Mesenchymal stem cell (in vitro differentiated cells and primary cell): ENCODE measurements at regions not wholly inside any gene's neighbourhood (a gene's known extent, or its start where the extent isn't known, plus 50 kb on each side); places are given as distances from the start of the nearest gene placed in this dataset.

ENCODE experiments used
- DNase-seq: peaks from one replicate; pipeline ENCODE4 v3.0.0-alpha.2; 2013
- H2AFZ ChIP-seq: one replicate; pipeline ENCODE4 v1.6.1; 2013; ENCODE audit warnings: low read depth, mild to moderate bottlenecking, control low read depth, inconsistent platforms, low read length, moderate library complexity
- H2AK5ac ChIP-seq: 2 replicates; pipeline ENCODE4 v1.6.1; 2013; ENCODE audit warnings: low read length, moderate library complexity, mild to moderate bottlenecking, inconsistent platforms; ENCODE audit not compliant: severe bottlenecking
- H2BK120ac ChIP-seq: one replicate; pipeline ENCODE4 v1.6.1; 2013; ENCODE audit warnings: low read depth, mild to moderate bottlenecking, inconsistent platforms, low read length, moderate library complexity
- H2BK12ac ChIP-seq, 2 experiments: one replicate each; pipeline ENCODE4 v1.6.1; 2013; ENCODE audit warnings: inconsistent platforms in 2 of 2, low read length in 2 of 2, mild to moderate bottlenecking in 2 of 2, moderate library complexity in 2 of 2, control low read depth in 1 of 2
- H2BK15ac ChIP-seq: one replicate; pipeline ENCODE4 v1.6.1; 2013; ENCODE audit warnings: mild to moderate bottlenecking, low read depth, inconsistent platforms; ENCODE audit not compliant: poor library complexity, severe bottlenecking
- H2BK5ac ChIP-seq: 2 replicates; pipeline ENCODE4 v1.6.1; 2013; ENCODE audit warnings: low read depth, mild to moderate bottlenecking, low read length, control low read depth, inconsistent platforms; ENCODE audit not compliant: poor library complexity, severe bottlenecking
- H3K14ac ChIP-seq, 2 experiments: one replicate each; pipeline ENCODE4 v1.6.1; 2013; ENCODE audit warnings: inconsistent platforms in 2 of 2, low read length in 2 of 2, control low read depth in 1 of 2, mild to moderate bottlenecking in 1 of 2, moderate library complexity in 1 of 2
- H3K18ac ChIP-seq, 2 experiments: one replicate each; pipeline ENCODE4 v1.6.1; 2013; ENCODE audit warnings: inconsistent platforms in 2 of 2, low read length in 2 of 2, control low read depth in 1 of 2, low read depth in 1 of 2, mild to moderate bottlenecking in 1 of 2
- H3K23ac ChIP-seq, 2 experiments: one replicate each; pipeline ENCODE4 v1.6.1; 2013; ENCODE audit warnings: inconsistent platforms in 2 of 2, low read length in 2 of 2, mild to moderate bottlenecking in 2 of 2, moderate library complexity in 2 of 2, control low read depth in 1 of 2
- H3K27ac ChIP-seq: 2 replicates; pipeline ENCODE4 v1.5.1; 2013; ENCODE audit warnings: mild to moderate bottlenecking, moderate library complexity, low read length, control low read depth, inconsistent platforms; ENCODE audit not compliant: poor library complexity, severe bottlenecking
- H3K27me3 ChIP-seq, 2 experiments: 2 replicates each; pipeline versions ENCODE4 v1.6.1 to v1.7.0; 2013; ENCODE audit warnings: low read length in 2 of 2, mild to moderate bottlenecking in 2 of 2, moderate library complexity in 2 of 2, control low read depth in 1 of 2, inconsistent platforms in 1 of 2; ENCODE audit not compliant: control insufficient read depth in 1 of 2, insufficient read depth in 1 of 2
- H3K36me3 ChIP-seq, 2 experiments: 2 replicates each; pipeline versions ENCODE4 v1.6.1 to v1.7.0; 2013; ENCODE audit warnings: low read length in 2 of 2, control low read depth in 1 of 2, inconsistent platforms in 1 of 2, low read depth in 1 of 2, mild to moderate bottlenecking in 1 of 2; ENCODE audit not compliant: insufficient read depth in 2 of 2, control insufficient read depth in 1 of 2
- H3K4ac ChIP-seq, 2 experiments: one replicate each; pipeline ENCODE4 v1.6.1; 2013; ENCODE audit warnings: inconsistent platforms in 2 of 2, low read length in 2 of 2, mild to moderate bottlenecking in 2 of 2, moderate library complexity in 2 of 2, control low read depth in 1 of 2, low read depth in 1 of 2
- H3K4me1 ChIP-seq: 2 replicates; pipeline ENCODE4 v1.6.1; 2013; ENCODE audit warnings: low read depth, low read length, control low read depth; ENCODE audit not compliant: control insufficient read depth, insufficient read depth
- H3K4me2 ChIP-seq: 2 replicates; pipeline ENCODE4 v1.6.1; 2013; ENCODE audit warnings: low read length, mild to moderate bottlenecking, inconsistent platforms; ENCODE audit not compliant: poor library complexity, severe bottlenecking
- H3K4me3 ChIP-seq, 2 experiments: 2 replicates each; pipeline versions ENCODE4 v1.5.1 to v1.7.0; 2013; ENCODE audit warnings: low read length in 2 of 2, mild to moderate bottlenecking in 2 of 2, control low read depth in 1 of 2, low read depth in 1 of 2; ENCODE audit not compliant: insufficient read depth in 1 of 2
- H3K79me1 ChIP-seq: replicated peaks from 2 replicates; pipeline ENCODE4 v1.6.1; 2013; ENCODE audit warnings: mild to moderate bottlenecking, control low read depth, low read length, inconsistent platforms; ENCODE audit not compliant: poor library complexity, severe bottlenecking
- H3K9ac ChIP-seq: 2 replicates; pipeline ENCODE4 v1.7.0; 2013; ENCODE audit warnings: mild to moderate bottlenecking, low read length, moderate library complexity
- H3K9me3 ChIP-seq: 2 replicates; pipeline ENCODE4 v1.7.0; 2013; ENCODE audit warnings: mild to moderate bottlenecking, low read length; ENCODE audit not compliant: control insufficient read depth
- H4K8ac ChIP-seq: one replicate; pipeline ENCODE4 v1.6.1; 2013; ENCODE audit warnings: inconsistent platforms, mild to moderate bottlenecking, low read length, moderate library complexity
- H4K91ac ChIP-seq: one replicate; pipeline ENCODE4 v1.6.1; 2013; ENCODE audit warnings: mild to moderate bottlenecking, low read length, inconsistent platforms
- WGBS: methylation state at CpG from one replicate; pipeline ENCODE4 v1.1.7; 2013; ENCODE audit warnings: mixed read lengths; 5-methylcytosine and 5-hydroxymethylcytosine counted together

GRCh38 chr1:58283388-58284224 is 262.9 kb downstream of the OMA1 start:
- no peak for DNase-seq
- H2BK12ac ChIP-seq, result no peak overlapping the region
- no peak overlapping the region for H2AK5ac ChIP-seq
- no peak overlapping the region for H3K4ac ChIP-seq
- no peaks in the 10 kb centered on the region for H3K27me3 ChIP-seq
- H3K4me2 ChIP-seq, result no peak overlapping the region
- H4K91ac ChIP-seq, result no peak overlapping the region
- H3K79me1 ChIP-seq, result no peaks in the 10 kb centered on the region
- H3K4me3 ChIP-seq, result no peak overlapping the region
- no peak overlapping the region for H3K14ac ChIP-seq
- no peak overlapping the region for H2BK15ac ChIP-seq
- H3K4me1 ChIP-seq, result no peaks in the 10 kb centered on the region
- H2BK120ac ChIP-seq, result no peak overlapping the region
- no peak overlapping the region for H2AFZ ChIP-seq
- no peak overlapping the region for H4K8ac ChIP-seq
- H3K18ac ChIP-seq, result no peak overlapping the region
- peaks cover 3% of the 10 kb centered on the region for H3K9me3 ChIP-seq
- H3K9ac ChIP-seq, result no peak overlapping the region
- 78% methylated on average over 5 of the region's 6 CpGs for WGBS
- H3K36me3 ChIP-seq, result no peaks in the 10 kb centered on the region
- H3K23ac ChIP-seq, result no peak overlapping the region
- H3K27ac ChIP-seq, result no peak overlapping the region
- H2BK5ac ChIP-seq, result no peak overlapping the region

GRCh38 chr1:58282623-58283387 is 263.7 kb downstream of the OMA1 start:
- no peak overlapping the region for H3K4me2 ChIP-seq
- WGBS, result 88% methylated on average over 4 of the region's 7 CpGs

GRCh38 chr1:58266242-58266641 is 280.3 kb downstream of the OMA1 start:
- H2BK12ac ChIP-seq, result no peak overlapping the region
- WGBS, result 73% methylated on average over 3 of the region's 3 CpGs
- H3K4me3 ChIP-seq, result no peak overlapping the region

More at GRCh38 chr1:58282623-58283387, 263.7 kb downstream of the OMA1 start:
- Histone ChIP-seq H3K18ac (no peak overlapping the region), H3K4ac (no peak overlapping the region), H3K4me3 (no peak overlapping the region), H3K9me3 (peaks cover 3% of the 10 kb centered on the region), H3K79me1 (no peaks in the 10 kb centered on the region), H2BK5ac (no peak overlapping the region), H2BK15ac (no peak overlapping the region), H2BK120ac (no peak overlapping the region), H3K27me3 (no peaks in the 10 kb centered on the region), H3K14ac (no peak overlapping the region), H4K8ac (no peak overlapping the region), H3K4me1 (no peaks in the 10 kb centered on the region), H2AFZ (no peak overlapping the region), H2BK12ac (no peak overlapping the region), H3K23ac (no peak overlapping the region), H3K9ac (no peak overlapping the region), H3K27ac (no peak overlapping the region), H3K36me3 (no peaks in the 10 kb centered on the region), H4K91ac (no peak overlapping the region), H2AK5ac (no peak overlapping the region)
- no peak for DNase-seq

GRCh38 chr1:58264462-58264861 is 282.1 kb downstream of the OMA1 start:
- H2AK5ac ChIP-seq, result no peak overlapping the region
- no peak overlapping the region for H3K4ac ChIP-seq
- H3K36me3 ChIP-seq, result no peaks in the 10 kb centered on the region
- H2BK12ac ChIP-seq, result no peak overlapping the region
- H3K4me3 ChIP-seq, result no peak overlapping the region
- no peak overlapping the region for H2BK120ac ChIP-seq
- no peaks in the 10 kb centered on the region for H3K79me1 ChIP-seq
- no peak overlapping the region for H3K9ac ChIP-seq
- H3K27ac ChIP-seq, result no peak overlapping the region
- H4K8ac ChIP-seq, result no peak overlapping the region
- H3K9me3 ChIP-seq, result no peaks in the 10 kb centered on the region
- H3K14ac ChIP-seq, result no peak overlapping the region
- H3K27me3 ChIP-seq, result no peaks in the 10 kb centered on the region
- H3K23ac ChIP-seq, result no peak overlapping the region
- no peak overlapping the region for H3K4me2 ChIP-seq
- no peak overlapping the region for H2BK15ac ChIP-seq
- H3K4me1 ChIP-seq, result no peaks in the 10 kb centered on the region
- H2AFZ ChIP-seq, result no peak overlapping the region
- no CpG with 5 or more reads among the region's 2 CpGs for WGBS
- H4K91ac ChIP-seq, result no peak overlapping the region
- H3K18ac ChIP-seq, result no peak overlapping the region
- DNase-seq, result no peak
- no peak overlapping the region for H2BK5ac ChIP-seq

More at GRCh38 chr1:58266242-58266641, 280.3 kb downstream of the OMA1 start:
- Histone ChIP-seq H2BK15ac (no peak overlapping the region), H3K14ac (no peak overlapping the region), H3K18ac (no peak overlapping the region), H2AFZ (no peak overlapping the region), H4K8ac (no peak overlapping the region), H3K4me2 (no peak overlapping the region), H3K4ac (no peak overlapping the region), H2AK5ac (no peak overlapping the region), H2BK120ac (no peak overlapping the region), H3K9ac (no peak overlapping the region), H3K23ac (no peak overlapping the region), H3K27ac (no peak overlapping the region), H3K79me1 (no peaks in the 10 kb centered on the region), H3K36me3 (no peaks in the 10 kb centered on the region), H3K9me3 (no peaks in the 10 kb centered on the region), H2BK5ac (no peak overlapping the region), H3K4me1 (no peaks in the 10 kb centered on the region), H4K91ac (no peak overlapping the region), H3K27me3 (no peaks in the 10 kb centered on the region)
- no peak for DNase-seq
